Adrenal gland (tissue), 5 donors: ENCODE measurements at regions not wholly inside any gene's neighbourhood (a gene's known extent, or its start where the extent isn't known, plus 50 kb on each side); places are given as distances from the start of the nearest gene placed in this dataset.

Source experiments
- POLR2A ChIP-seq, 2 donors: fragments of 450-650 bp; IDR thresholded peaks; one replicate each; pipeline ENCODE4 v1.6.1; 2017; ENCODE audit warnings: antibody characterized with exemption in 2 of 2, mild to moderate bottlenecking in 2 of 2, moderate library complexity in 1 of 2
- TF ChIP-seq, protein P1 (sequence below), 6 experiments: fragments of 450-650 bp in 4 of 6; fragments of 200-600 bp in 2 of 6; sonication (generic) in 1 of 6; IDR thresholded peaks; 1 replicate in 5 of 6; 2 replicates in 1 of 6; pipeline versions ENCODE4 v1.5.1 to v1.8.0; 2016 to 2021; ENCODE audit warnings: antibody characterized with exemption in 6 of 6, mild to moderate bottlenecking in 2 of 6, moderate library complexity in 1 of 6
- donor health status: DM: no; HTN: no; CAD: no.

DNA sequence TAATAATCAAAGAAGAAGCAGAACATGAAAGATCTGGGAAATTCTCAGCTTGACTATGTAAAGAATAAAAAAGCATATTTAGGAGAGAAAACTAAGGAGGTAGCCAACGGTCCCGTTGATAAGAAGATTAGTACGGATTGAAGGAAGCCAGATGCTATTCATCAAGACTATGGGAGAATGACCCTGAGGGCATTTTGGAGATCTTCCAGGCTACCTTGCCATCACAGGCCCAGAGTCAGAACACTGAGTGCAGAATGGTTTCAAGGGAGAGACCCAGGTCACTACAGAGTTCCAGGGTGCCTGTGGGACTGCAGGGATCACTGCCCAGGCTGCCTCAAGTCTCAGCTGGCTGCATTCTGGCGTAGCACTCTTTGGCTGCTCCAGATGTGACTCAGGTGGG lies 752.9 kb upstream of the ARPP21 start:
- TF ChIP-seq, protein P1, sequence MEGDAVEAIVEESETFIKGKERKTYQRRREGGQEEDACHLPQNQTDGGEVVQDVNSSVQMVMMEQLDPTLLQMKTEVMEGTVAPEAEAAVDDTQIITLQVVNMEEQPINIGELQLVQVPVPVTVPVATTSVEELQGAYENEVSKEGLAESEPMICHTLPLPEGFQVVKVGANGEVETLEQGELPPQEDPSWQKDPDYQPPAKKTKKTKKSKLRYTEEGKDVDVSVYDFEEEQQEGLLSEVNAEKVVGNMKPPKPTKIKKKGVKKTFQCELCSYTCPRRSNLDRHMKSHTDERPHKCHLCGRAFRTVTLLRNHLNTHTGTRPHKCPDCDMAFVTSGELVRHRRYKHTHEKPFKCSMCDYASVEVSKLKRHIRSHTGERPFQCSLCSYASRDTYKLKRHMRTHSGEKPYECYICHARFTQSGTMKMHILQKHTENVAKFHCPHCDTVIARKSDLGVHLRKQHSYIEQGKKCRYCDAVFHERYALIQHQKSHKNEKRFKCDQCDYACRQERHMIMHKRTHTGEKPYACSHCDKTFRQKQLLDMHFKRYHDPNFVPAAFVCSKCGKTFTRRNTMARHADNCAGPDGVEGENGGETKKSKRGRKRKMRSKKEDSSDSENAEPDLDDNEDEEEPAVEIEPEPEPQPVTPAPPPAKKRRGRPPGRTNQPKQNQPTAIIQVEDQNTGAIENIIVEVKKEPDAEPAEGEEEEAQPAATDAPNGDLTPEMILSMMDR (IDR thresholded peaks at IDR 0.05): no peak
- TF ChIP-seq POLR2A (IDR thresholded peaks at IDR 0.05): no peak
